AG08395 (cell line): ENCODE measurements at regions not wholly inside any gene's neighbourhood (a gene's known extent, or its start where the extent isn't known, plus 50 kb on each side); places are given as distances from the start of the nearest gene placed in this dataset.

ENCODE experiments used
- DNase-seq: peaks from one replicate; pipeline ENCODE4 v3.0.0; 2012; ENCODE audit warnings: mixed read lengths, low spot score

DNA sequence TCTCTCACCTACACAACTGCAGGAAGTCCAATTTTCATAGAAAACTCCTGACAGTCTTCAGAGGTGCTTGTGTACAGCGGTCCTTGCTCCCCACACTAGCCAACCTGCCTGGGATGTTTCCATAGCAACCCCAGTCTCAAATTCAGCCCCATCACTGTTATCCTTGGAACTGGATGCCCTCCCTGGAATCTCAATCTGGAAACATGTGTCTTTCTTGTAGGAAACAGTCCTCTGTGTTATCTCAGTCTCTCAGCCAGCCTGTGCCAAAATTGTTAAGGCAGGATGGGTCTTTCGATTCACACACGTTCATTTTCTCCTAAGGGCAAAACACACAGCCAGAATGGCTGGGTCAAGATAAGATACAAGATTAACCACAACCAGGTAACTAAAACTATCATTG lies 295.5 kb upstream of the RND3 start:
- no peak for DNase-seq

DNA sequence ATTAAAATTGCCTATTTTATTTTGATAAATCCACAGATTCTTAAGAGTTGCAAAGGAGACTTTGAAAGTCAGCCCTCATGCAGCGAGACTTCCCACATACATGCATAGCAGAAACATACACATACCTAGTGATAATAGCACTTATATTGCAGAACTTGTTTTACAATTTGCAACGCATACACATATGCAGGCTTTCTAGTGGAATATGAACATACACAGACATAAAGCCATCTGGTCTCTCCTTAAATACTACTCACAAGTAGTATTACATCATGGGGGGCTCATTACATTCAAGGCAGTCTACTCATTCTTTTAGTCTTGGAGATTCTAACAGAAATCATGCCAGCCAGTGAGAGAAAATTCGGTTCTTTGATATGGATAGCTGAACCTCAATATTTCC lies 295.1 kb upstream of the RND3 start:
- no peak for DNase-seq

DNA sequence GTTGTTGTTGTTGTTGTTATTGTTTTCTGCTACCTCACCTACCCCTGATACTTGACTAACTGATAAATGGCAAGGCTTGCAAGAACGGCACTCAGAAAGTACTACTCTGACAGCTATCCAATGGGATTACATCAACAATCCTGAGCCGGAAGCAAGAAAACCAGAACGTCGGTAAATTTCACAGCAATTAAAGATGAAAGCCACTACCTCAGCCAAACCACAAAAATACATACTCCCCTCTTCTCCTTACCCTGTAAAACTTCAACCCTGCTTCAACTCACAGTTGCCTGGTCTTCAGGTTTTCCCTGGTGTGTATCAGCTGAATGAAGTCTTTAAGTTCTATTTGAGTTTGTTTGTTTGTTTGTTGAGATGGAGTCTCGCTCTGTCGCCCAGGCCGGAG lies 293.7 kb upstream of the RND3 start:
- DNase-seq = no peak

DNA sequence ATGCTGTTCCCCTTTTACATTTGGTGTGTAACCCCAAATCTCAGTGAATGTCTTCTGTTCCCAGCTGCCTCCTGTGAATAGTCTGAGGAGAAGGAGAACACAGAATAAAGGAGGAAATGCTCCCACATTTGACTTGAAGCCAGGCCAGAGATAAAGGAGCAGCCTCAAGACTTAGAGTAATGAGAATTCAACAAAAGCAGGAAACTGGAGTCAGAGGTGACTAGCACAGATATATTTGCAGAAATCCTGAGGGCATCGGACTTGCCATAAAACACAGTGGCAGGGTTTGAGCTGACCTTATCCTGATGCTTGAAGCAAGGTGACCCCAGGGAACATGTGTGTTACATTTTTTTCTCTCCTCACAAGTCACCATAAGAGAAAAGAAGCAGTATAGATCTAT lies 291.4 kb upstream of the RND3 start:
- no peak for DNase-seq

DNA sequence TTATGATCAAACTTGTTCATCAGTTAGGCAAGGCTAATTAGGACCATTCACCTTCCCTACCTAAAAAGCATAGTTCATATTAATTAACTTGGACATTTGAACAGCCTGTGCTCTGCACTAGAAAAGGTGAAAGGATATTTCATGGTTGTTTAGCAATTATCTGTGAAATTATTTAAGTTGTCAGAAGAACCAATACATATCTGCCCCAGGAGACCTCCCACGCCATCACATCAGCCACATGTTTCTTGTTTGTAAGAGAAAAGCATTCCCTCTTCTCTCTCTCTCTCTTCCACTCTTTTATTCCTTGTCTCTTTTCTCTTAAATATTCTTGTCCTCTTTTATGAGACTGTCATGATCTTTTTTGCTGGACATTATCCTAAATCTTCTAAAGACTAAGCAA lies 282.0 kb upstream of the RND3 start:
- DNase-seq = no peak

DNA sequence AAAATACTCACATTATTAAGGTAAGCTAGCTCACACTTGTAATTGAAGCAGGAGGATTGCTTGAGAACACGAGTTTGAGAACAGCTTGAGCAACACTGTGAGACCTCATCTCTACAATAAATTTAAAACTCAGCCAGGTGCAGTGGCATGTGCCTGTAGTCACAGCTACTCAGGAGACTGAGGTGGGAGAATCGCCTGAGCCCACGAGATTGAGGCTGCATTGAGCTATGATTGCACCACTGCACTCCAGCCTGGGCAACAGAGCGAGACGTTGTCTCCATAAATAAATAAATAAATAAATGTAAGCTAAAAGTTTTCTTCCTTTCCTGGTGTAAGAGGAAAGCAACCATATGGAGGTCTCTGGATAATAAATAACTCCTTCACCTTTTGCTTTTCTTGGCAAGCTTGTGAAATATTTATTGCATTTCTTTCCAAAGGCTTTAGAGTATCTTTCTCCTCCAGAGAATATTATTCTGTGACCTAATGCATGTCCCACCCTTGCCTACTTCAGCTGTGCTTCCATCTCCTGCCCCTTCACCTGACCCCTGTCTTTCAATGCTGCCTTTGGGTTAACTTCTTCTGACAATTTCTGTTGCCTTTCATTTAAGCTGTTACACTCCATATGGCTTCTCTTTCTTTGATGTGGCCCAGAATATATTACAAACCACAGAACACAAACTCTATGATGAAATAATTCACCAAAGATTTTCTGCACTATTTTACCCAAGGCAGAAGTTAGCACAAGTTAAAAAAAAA lies 280.7 kb upstream of the RND3 start:
- no peak for DNase-seq

DNA sequence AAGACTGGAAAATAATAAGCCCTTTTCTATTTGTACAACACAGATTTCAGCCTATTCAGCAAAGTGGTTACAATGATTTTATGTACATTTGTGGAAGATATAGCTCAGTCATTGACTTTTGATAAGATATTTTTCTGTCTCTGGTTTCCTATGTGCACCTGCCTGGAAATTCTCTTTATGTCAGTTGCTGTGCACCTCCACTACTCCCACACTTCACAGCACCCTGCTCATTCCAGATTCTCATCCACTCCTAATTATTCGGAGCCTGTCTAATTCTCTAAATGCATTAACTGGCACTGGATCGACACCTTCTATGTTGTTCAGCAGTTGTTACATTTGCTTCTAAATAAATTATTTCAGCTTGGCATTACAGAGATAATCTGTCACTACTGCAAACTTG lies 275.1 kb upstream of the RND3 start:
- DNase-seq = no peak

DNA sequence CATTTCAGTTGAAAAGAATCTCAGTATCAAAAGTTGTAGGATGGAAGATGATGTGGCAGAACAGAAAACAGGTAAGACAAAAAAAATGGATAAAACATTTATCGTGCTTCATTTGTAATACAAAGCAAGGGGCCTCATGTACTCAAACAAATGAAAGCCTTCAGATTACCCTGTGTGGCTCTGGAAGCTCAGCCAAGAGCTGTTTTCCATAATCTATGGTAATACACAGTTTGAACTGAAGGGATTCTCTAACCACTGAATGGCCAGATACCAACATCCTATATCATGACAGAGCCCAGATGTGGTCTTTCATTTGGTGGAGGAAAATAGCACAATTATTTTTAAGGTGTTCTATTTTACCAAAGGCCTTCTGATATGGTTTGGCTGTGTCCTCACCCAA lies 272.1 kb upstream of the RND3 start:
- no peak for DNase-seq

DNA sequence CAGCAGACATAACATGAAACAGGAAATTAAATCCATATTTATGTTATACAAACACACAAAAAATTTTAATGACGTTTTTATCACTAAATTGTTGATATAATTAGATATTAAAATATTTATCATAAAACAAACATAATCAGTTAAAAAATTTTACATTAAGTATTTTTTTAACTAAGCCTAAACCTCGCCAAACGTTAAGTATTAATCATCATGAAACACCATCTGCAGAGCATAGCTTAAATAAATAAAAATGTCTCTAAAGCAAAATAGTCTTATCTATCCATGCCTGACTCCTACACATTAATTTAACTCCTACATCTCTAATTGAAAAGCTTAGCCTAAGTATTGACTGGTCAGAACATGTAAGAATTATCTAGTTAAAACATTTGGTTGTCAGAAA lies 271.6 kb upstream of the RND3 start:
- DNase-seq = no peak

DNA sequence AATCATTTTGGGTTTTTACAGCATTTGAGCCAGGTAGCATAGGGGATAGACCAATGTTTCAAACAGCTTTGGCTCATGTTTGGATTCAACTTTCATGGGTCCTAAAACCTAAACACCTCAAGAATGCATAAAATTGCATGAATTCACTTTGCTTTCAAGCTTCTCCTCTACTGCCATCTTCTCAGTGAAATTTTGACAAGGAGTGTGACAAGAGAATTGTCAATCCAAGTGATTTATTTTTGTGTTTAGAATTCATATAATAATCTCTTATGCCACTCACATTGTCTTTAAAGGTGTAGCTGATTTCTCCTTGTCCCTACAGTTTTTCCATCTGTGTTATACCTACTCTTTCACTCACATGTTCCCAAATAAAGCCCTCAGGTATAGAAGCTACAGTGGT lies 264.8 kb upstream of the RND3 start:
- DNase-seq = no peak

DNA sequence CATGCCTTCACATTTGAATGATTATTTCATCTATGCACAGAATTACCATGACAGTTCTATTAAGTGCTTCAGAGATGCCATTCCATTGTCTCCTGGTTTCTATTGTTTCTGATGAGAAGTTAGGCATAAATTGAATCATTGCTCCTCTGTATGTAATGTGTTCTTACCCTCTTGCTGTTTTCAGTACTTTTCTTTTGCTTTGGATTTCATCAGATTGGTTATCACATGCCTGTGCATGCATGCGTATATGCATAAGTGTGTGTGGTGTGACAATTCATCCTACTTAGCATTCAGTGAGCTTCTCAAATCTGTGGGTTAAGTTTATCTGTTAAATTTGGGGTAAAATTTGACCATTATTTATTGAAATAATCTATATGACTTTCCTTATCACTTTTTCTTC lies 263.3 kb upstream of the RND3 start:
- DNase-seq = no peak

DNA sequence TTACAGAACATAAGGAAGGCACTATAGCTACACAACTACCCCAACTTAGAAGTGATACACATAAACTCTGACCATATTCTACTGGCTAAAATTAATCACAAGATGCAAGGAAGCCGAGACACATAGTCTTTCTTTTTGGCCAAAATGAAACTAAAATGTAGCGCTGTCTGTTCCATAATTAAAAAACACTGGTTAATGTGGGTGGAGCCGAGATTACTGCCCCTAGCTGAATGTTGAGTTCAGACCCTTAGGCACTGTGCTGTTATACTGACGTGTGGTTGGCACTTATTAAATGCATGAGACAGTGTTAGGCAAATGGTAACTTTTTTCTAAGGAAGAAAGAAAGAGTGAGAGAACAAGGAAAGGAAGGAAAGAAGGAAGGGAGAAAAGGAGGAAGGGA lies 254.6 kb upstream of the RND3 start:
- DNase-seq = no peak

DNA sequence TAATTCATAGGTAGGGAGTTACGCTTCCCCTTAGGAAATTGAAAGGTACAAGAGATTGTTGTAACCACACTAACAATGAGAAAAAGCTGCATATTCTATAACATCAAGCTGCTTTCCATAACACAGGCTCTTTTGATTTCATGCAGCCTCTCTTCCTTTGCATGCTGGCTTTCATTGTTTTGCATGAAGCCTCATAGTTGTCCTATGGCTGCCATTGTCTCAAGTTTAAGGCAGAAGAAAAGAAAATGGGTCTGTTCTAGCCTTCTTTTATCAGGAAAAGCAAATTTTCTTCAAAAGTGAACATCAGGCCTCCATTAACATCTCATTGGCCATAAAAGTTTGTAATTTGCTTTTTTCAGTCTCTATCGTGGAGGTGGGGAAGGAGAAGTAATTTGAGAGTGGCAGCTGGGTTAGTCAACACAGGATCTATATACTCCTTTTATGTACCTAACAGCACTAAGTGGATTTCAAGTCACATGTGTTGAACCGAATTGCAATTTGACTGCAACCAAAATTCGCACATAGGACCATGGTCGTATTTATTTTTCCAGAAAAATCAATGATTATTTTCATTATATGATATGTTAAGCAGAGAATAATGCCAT lies 248.5 kb upstream of the RND3 start:
- no peak for DNase-seq

DNA sequence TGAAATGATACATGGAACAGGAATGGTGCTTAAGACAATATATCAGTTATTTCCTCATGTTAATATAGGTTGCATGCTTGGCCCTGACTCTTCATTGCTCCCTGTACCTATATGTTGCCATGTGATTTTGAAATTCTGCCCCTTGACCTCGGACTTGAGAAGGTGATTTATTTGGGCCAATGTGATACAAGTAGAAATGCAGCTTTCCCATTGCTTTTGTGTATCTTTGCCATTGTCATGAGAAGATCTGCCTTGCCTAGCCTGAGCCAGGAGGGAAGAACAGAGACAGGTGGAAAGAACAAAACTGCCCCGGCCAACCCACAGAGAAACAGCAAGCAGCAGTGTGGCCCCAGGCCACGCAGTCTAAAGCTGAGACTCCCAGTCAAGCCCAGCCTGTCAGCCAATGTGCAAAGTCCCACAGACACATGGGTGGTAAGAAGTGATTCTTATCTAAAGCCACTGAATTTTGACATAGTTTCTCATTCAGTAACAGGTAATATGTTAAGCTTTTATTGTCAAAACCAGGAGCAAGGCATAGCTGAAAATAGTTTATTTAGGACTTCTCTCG lies 245.7 kb upstream of the RND3 start:
- DNase-seq = no peak

DNA sequence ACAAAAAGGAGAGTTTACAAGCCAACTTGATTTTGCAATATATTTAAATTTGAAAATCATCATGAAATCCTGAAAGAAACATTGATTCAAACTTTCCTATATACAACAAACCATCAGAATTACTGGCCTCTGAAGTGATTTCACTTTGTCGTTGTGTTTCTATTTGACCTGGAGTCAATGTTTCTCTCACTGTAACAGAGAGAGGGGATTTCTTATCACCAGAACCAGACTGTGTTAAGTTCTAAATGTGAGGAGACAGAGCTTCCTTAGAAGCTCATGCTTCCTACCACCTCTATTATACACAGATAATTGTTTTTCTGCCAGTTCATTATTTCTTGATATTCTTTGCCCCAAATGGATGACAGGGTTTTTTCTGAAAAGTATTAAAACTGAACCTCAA lies 245.0 kb upstream of the RND3 start:
- DNase-seq = no peak

DNA sequence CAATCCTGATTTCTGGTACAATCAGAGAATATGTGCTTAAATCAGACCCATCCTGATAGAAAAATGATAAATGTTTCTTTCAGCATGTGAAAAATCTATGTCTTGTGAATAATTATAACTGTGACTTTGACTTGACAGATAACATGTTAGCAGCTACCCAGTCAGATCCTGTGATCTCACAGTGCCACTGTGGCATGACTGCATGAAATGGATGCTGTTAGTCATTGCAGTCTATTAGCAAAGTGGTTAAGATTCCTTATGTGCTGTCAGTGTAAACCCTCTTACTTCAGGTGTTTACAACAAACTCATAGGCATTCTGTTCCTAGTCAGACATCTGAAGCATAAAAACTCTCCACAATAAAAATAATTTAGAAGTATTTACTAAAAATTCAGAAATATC lies 244.6 kb upstream of the RND3 start:
- peak; percentile 52 for DNase-seq

DNA sequence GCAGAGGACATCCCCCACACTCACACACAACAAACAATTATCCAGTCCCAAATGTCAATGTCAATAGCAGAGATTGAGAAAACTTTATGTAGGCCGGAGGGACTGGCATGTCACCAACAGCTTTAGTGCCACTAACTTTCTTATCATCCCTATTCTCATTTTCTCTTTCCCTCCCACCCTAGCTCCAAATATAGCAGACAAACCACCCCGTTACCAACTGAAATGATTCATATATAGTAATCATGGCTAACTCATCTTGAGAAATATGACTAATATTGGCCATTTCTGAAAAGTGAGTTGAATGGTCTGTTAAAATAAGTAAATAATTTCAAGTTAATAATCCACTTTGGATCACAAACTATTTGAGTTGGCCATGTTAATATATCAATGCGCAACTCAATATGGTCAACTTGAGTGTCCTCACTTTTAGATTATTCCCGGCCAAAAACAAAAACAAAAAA lies 242.1 kb upstream of the RND3 start:
- DNase-seq = no peak

DNA sequence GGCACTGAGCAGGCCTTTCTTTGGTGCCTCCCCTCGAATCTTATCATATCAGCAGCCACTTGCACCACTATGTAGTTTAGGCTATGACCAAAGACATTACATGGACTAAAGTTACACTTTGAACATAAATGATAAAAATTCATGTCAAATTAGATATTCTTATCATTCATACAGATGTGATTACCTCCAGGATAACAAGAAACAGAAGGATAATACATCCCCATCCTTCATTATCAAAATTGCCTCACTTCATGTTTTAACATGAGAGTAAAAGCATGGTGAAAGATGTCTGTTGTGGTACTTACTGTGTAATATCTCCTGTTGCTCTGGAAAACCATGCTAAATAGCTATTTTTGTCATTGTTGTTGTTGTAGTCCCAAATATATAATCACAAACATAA lies 230.8 kb upstream of the RND3 start:
- no peak for DNase-seq

DNA sequence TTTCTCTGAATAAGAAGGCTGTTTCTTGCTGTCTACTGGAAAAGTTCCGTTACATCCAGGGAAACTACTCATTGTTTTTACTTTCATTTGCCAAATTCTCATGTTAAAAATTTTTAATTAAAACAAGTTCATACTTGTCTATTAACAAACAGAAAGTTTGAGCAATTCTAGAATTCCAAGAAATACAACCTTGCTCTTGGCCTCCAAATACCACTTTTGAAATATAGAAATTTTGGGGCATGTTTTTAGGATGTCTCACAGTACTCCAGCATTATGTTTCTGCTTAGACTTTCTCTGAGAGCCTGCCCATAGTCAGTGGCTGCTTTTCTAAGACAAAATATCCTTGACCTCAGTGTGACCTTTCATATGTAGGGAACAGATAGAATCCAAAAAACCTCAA lies 228.7 kb upstream of the RND3 start:
- peak; percentile 7 for DNase-seq

DNA sequence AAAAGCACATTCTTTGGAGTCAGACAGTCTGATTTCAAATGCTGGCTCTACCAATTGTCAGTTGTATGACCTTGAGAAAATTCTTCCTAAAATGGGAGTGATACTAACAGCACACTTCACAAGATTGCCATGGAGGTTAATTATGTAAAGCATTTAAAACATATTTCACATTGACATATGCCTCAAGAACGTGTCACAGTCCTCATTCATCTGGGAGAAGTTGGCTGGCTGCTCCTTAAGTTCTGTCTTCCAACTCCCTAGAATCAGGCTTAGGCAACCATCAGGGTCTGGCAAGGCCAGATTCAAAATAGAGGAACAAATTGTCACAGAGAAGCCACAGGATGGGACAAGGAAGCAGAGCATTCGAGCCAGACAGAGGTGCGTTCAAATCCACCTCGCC lies 228.0 kb upstream of the RND3 start:
- no peak for DNase-seq

DNA sequence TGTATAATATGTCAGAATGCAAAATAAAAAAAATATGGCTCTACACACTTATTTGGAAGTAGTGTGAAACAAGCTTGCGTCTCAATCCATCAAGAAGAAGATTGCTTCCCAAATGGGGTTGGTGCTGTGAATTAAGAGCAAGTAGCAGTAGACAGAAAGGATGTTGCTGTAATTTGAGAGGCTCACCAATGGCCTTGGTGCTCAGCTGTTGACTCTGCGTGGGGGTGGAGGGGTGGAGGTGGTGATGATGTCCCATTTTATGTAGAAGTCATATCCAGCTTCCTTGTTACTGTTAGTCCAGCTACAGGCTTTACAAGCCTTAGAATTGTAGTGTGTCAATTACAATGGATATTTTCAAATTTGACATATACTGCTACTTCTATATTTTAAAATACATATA lies 223.4 kb upstream of the RND3 start:
- no peak for DNase-seq

DNA sequence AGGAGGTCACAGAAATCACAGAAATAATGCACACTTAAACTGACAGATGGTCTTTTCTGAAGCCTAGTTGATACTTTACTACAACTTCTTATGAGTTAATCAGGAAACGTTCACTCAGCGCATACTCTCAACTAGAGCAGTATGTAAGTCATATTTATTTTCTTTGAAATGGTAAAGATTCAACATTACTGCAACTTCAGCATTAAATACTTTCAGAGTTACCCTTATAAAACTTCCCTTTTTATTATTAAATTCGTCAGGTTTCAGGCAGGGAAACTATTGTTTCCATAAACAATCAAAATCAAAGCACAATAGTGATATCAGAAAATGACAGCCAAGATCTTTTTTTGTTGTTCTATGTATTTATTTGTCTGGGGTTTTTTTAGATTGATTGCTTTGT lies 222.6 kb upstream of the RND3 start:
- DNase-seq = no peak

DNA sequence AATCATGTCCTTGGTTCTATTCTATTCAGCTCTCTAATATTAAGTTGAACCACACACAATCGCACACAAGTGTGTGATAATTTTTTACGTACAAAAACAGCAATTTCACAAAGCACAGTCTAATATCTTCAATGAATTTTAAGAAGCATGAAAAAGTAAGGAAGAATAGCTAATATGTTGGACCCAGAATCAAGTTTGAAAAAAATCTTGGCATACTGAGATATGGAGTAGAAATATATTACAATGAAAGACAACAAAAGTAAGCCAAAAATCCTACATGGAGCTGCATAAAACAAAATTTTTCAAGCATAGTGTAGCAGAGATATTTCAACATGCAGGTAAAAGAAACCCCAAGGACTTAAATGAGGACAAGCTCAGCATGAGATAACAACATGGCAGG lies 219.1 kb upstream of the RND3 start:
- no peak for DNase-seq

DNA sequence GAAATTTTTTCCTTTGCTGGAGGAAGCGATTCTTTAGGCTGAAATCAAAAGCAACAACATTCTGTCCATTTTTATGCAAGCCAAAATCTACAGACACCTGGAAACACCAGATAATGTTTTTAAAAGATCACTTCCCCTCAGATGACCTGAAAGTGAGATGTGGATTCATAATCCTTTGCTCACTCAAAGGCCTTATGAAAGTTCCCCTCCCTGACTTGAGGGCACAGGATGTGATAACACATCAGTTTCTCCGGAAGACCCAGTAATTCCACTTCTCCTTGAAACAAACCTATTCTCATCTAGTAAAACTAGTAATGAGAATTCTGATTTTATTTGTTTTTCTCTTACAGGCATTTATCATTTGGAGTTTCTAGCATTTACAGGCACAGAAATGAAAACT lies 218.3 kb upstream of the RND3 start:
- DNase-seq = no peak
